ENCODE measurements at regions not wholly inside any gene's neighbourhood (a gene's known extent, or its start where the extent isn't known, plus 50 kb on each side); places are given as distances from the start of the nearest gene placed in this dataset.
"Not testable (repeated sequence)": the region's sequence is repeated elsewhere in the genome, so short reads cannot be mapped to it uniquely, and the experiment has no call there.

GRCh38 chr9:66278809-66279208, 541.9 kb downstream of the FOXD4L4 start:
- TF ChIP-seq, protein P1, sequence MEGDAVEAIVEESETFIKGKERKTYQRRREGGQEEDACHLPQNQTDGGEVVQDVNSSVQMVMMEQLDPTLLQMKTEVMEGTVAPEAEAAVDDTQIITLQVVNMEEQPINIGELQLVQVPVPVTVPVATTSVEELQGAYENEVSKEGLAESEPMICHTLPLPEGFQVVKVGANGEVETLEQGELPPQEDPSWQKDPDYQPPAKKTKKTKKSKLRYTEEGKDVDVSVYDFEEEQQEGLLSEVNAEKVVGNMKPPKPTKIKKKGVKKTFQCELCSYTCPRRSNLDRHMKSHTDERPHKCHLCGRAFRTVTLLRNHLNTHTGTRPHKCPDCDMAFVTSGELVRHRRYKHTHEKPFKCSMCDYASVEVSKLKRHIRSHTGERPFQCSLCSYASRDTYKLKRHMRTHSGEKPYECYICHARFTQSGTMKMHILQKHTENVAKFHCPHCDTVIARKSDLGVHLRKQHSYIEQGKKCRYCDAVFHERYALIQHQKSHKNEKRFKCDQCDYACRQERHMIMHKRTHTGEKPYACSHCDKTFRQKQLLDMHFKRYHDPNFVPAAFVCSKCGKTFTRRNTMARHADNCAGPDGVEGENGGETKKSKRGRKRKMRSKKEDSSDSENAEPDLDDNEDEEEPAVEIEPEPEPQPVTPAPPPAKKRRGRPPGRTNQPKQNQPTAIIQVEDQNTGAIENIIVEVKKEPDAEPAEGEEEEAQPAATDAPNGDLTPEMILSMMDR (IDR thresholded peaks at IDR 0.05) = not testable (repeated sequence)
- not testable (repeated sequence) for TF ChIP-seq POLR2A, EP300, POLR2AphosphoS5 (IDR thresholded peaks at IDR 0.05)
